Adrenal gland (tissue), 5 donors: ENCODE measurements at regions not wholly inside any gene's neighbourhood (a gene's known extent, or its start where the extent isn't known, plus 50 kb on each side); places are given as distances from the start of the nearest gene placed in this dataset.
"Not testable (repeated sequence)": the region's sequence is repeated elsewhere in the genome, so short reads cannot be mapped to it uniquely, and the experiment has no call there.

ENCODE experiments used
- POLR2A ChIP-seq, 2 donors: fragments of 450-650 bp; IDR thresholded peaks; one replicate each; pipeline ENCODE4 v1.6.1; 2017; ENCODE audit warnings: antibody characterized with exemption in 2 of 2, mild to moderate bottlenecking in 2 of 2, moderate library complexity in 1 of 2
- TF ChIP-seq, protein P1 (sequence below), 6 experiments: fragments of 450-650 bp in 4 of 6; fragments of 200-600 bp in 2 of 6; sonication (generic) in 1 of 6; IDR thresholded peaks; 1 replicate in 5 of 6; 2 replicates in 1 of 6; pipeline versions ENCODE4 v1.5.1 to v1.8.0; 2016 to 2021; ENCODE audit warnings: antibody characterized with exemption in 6 of 6, mild to moderate bottlenecking in 2 of 6, moderate library complexity in 1 of 6
- donor health status: DM: no; HTN: no; CAD: no.

DNA sequence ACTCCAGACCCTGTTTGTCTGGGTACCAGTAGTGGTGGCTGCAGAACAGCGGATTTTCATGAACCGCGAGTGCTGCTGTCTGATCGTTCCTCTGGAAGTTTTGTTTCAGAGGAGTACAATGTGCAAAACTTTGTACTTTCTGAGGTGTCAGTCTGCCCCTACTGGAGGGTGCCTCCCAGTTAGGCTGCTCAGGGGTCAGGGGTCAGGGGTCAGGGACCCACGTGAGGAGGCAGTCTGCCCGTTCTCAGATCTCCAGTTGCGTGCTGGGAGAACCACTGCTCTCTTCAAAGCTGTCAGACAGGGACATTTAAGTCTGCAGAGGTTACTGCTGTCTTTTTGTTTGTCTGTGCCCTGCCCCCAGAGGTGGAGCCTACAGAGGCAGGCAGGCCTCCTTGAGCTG, 84.9 kb downstream of the POU4F1 start:
- TF ChIP-seq, protein P1, sequence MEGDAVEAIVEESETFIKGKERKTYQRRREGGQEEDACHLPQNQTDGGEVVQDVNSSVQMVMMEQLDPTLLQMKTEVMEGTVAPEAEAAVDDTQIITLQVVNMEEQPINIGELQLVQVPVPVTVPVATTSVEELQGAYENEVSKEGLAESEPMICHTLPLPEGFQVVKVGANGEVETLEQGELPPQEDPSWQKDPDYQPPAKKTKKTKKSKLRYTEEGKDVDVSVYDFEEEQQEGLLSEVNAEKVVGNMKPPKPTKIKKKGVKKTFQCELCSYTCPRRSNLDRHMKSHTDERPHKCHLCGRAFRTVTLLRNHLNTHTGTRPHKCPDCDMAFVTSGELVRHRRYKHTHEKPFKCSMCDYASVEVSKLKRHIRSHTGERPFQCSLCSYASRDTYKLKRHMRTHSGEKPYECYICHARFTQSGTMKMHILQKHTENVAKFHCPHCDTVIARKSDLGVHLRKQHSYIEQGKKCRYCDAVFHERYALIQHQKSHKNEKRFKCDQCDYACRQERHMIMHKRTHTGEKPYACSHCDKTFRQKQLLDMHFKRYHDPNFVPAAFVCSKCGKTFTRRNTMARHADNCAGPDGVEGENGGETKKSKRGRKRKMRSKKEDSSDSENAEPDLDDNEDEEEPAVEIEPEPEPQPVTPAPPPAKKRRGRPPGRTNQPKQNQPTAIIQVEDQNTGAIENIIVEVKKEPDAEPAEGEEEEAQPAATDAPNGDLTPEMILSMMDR (IDR thresholded peaks at IDR 0.05), result not testable (repeated sequence)
- TF ChIP-seq POLR2A (IDR thresholded peaks at IDR 0.05), result not testable (repeated sequence)
